Tibial nerve (tissue), 4 donors: ENCODE measurements at regions not wholly inside any gene's neighbourhood (a gene's known extent, or its start where the extent isn't known, plus 50 kb on each side); places are given as distances from the start of the nearest gene placed in this dataset.
A peak's percentile ranks its signal among the peaks of the same experiment; 100 is the strongest.

ENCODE experiments used
- DNase-seq, 2 donors: peaks; one replicate each; pipeline ENCODE4 v3.0.0-alpha.2; 2019; ENCODE audit warnings: low spot score in 2 of 2
- H3K27ac ChIP-seq, 4 donors: fragments of 200-600 bp; sonication (generic) in 3 of 4; one replicate each; pipeline ENCODE4 v1.5.1; 2017 to 2019; ENCODE audit warnings: mild to moderate bottlenecking in 1 of 4
- H3K27me3 ChIP-seq, 2 donors: fragments of 200-600 bp; sonication (generic) in 1 of 2; one replicate each; pipeline versions ENCODE4 v1.5.1 to v1.6.0; 2017 to 2019
- H3K36me3 ChIP-seq, 3 donors: fragments of 200-600 bp; sonication (generic); one replicate each; pipeline ENCODE4 v1.5.1; 2018 to 2019
- H3K4me1 ChIP-seq, 4 donors: fragments of 200-600 bp; sonication (generic) in 3 of 4; one replicate each; pipeline ENCODE4 v1.5.1; 2017 to 2019
- H3K4me3 ChIP-seq, 4 donors: fragments of 200-600 bp; sonication (generic) in 3 of 4; one replicate each; pipeline ENCODE4 v1.5.1; 2017 to 2019; ENCODE audit warnings: mild to moderate bottlenecking in 1 of 4, moderate library complexity in 1 of 4
- H3K9me3 ChIP-seq, 4 donors: fragments of 200-600 bp; sonication (generic) in 3 of 4; one replicate each; pipeline ENCODE4 v1.5.1; 2017 to 2019
- EP300 ChIP-seq, 2 donors: sonication (generic); formaldehyde crosslinking; IDR thresholded peaks; one replicate each; pipeline ENCODE4 v1.6.1; 2017; ENCODE audit warnings: antibody characterized with exemption in 2 of 2, mild to moderate bottlenecking in 1 of 2
- POLR2A ChIP-seq, 2 donors: fragments of 450-650 bp; IDR thresholded peaks; one replicate each; pipeline ENCODE4 v1.6.1; 2017; ENCODE audit warnings: antibody characterized with exemption in 2 of 2, mild to moderate bottlenecking in 2 of 2, moderate library complexity in 2 of 2
- WGBS, 2 donors: methylation state at CpG; one replicate each; pipeline ENCODE4 v1.1.5; 2018; 5-methylcytosine and 5-hydroxymethylcytosine counted together
- TF ChIP-seq, protein P1 (sequence below), 5 experiments: fragments of 200-600 bp in 3 of 5; fragments of 450-650 bp in 2 of 5; sonication (generic) in 3 of 5; IDR thresholded peaks; one replicate each; pipeline ENCODE4 v1.5.1; 2016 to 2019; ENCODE audit warnings: antibody characterized with exemption in 5 of 5, mild to moderate bottlenecking in 3 of 5, moderate library complexity in 2 of 5

DNA sequence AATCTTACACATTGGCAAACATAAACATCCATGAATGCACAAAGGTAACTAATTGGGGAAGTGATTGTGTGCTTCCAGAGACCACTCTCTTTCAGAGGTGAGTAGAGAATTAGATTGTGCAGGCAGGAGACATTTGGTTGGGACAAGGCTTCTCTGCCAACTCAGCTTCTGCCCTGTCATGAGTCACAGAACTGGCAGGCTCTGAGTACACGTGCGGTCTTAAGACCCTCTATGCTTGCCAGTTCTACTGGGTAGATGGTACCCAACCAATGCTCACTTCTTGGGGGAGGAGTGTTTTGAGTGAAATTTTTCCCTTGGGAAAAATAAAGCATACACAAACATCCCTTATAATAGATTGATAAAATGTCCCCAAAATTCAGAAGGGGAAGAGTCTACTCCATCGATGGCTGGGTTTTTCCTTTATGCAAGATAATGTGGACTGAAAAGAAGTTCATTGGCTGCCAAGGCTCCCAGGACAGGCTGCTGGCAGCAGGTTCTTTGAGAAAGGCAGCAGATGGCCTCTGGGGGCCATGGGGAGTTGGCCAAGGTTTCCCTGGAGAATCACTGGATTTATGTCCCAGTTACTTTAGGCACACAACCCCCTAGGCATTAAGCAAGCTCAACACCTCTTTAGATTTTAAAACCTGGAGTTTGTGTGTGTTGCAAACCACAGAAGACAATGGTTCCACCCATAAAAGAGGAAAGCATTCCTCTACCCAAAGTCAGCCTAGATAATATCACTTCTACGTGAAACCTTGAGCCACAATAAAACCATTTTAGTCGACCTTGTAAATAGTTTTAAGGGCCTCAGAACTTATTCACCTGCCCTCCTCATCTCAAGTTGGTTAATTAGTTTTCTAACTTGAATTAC lies 417.0 kb downstream of the TXNL1 start:
- TF ChIP-seq POLR2A (IDR thresholded peaks at IDR 0.05) = no peak
- TF ChIP-seq, protein P1, sequence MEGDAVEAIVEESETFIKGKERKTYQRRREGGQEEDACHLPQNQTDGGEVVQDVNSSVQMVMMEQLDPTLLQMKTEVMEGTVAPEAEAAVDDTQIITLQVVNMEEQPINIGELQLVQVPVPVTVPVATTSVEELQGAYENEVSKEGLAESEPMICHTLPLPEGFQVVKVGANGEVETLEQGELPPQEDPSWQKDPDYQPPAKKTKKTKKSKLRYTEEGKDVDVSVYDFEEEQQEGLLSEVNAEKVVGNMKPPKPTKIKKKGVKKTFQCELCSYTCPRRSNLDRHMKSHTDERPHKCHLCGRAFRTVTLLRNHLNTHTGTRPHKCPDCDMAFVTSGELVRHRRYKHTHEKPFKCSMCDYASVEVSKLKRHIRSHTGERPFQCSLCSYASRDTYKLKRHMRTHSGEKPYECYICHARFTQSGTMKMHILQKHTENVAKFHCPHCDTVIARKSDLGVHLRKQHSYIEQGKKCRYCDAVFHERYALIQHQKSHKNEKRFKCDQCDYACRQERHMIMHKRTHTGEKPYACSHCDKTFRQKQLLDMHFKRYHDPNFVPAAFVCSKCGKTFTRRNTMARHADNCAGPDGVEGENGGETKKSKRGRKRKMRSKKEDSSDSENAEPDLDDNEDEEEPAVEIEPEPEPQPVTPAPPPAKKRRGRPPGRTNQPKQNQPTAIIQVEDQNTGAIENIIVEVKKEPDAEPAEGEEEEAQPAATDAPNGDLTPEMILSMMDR (IDR thresholded peaks at IDR 0.05) = no peak
- TF ChIP-seq EP300 (IDR thresholded peaks at IDR 0.05) = no peak

GRCh38 chr18:56217406-56217805 lies 421.0 kb downstream of the TXNL1 start:
- H3K4me1 ChIP-seq = no peaks in the 10 kb centered on the region
- H3K27ac ChIP-seq = no peak overlapping the region
- H3K27me3 ChIP-seq = no peaks in the 10 kb centered on the region
- no peaks in the 10 kb centered on the region for H3K36me3 ChIP-seq
- no peaks in the 10 kb centered on the region for H3K9me3 ChIP-seq
- WGBS, 2 donors = 92 to 94% methylated on average over 1 of the region's 1 CpG
- no peak for TF ChIP-seq EP300 (IDR thresholded peaks at IDR 0.05)
- no peak for TF ChIP-seq POLR2A (IDR thresholded peaks at IDR 0.05)
- TF ChIP-seq, protein P1 (IDR thresholded peaks at IDR 0.05) = no peak
- DNase-seq = no peak
- no peak overlapping the region for H3K4me3 ChIP-seq

More for the DNA sequence above, 417.0 kb downstream of the TXNL1 start:
- Histone ChIP-seq H3K9me3 (no peaks in the 10 kb centered on the region), H3K36me3 (no peaks in the 10 kb centered on the region), H3K4me1 (no peaks in the 10 kb centered on the region), H3K27ac (no peak overlapping the region), H3K4me3 (no peak overlapping the region), H3K27me3 (no peaks in the 10 kb centered on the region)
- WGBS, 2 donors = 74% methylated on average over 5 of the region's 5 CpGs
- no peak for DNase-seq

GRCh38 chr18:56214706-56215105 lies 423.7 kb downstream of the TXNL1 start:
- H3K4me3 ChIP-seq = no peak overlapping the region
- H3K4me1 ChIP-seq = no peaks in the 10 kb centered on the region
- no peak overlapping the region for H3K27ac ChIP-seq
- WGBS, 2 donors = 55% methylated on average over 1 of the region's 1 CpG
- TF ChIP-seq POLR2A (IDR thresholded peaks at IDR 0.05) (no peak), EP300 (IDR thresholded peaks at IDR 0.05) (no peak)
- TF ChIP-seq, protein P1 (IDR thresholded peaks at IDR 0.05) = no peak
- no peaks in the 10 kb centered on the region for H3K36me3 ChIP-seq
- no peaks in the 10 kb centered on the region for H3K27me3 ChIP-seq
- DNase-seq = no peak
- no peaks in the 10 kb centered on the region for H3K9me3 ChIP-seq

DNA sequence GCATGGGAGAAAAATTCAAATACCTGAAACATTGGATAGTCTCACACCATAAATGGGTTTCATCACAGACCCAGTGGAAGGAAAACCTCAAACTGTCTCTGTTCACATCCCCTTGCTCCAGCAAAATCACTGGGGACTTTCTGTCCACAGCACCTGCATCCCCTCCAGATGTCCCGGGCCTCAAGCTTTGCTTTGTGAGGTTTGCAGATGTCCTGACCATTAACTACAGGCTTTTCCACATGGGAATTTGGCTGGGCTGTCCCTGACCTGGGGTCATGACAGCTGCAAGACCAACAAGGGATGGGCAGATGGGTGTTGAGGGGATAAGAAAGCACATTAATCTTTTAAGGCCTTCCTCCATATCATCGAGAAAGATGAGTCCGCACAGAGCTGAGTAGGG lies 427.9 kb downstream of the TXNL1 start:
- Histone ChIP-seq H3K27me3 (no peaks in the 10 kb centered on the region), H3K4me3 (no peak overlapping the region), H3K27ac (no peak overlapping the region), H3K36me3 (no peaks in the 10 kb centered on the region), H3K4me1 (no peaks in the 10 kb centered on the region), H3K9me3 (no peaks in the 10 kb centered on the region)
- WGBS, 2 donors = 65 to 75% methylated on average over 3 of the region's 3 CpGs
- peak in 1 of 2 donors; percentile 16 for DNase-seq
- TF ChIP-seq POLR2A (IDR thresholded peaks at IDR 0.05) = no peak
- TF ChIP-seq, protein P1 (IDR thresholded peaks at IDR 0.05) = no peak
- no peak for TF ChIP-seq EP300 (IDR thresholded peaks at IDR 0.05)

DNA sequence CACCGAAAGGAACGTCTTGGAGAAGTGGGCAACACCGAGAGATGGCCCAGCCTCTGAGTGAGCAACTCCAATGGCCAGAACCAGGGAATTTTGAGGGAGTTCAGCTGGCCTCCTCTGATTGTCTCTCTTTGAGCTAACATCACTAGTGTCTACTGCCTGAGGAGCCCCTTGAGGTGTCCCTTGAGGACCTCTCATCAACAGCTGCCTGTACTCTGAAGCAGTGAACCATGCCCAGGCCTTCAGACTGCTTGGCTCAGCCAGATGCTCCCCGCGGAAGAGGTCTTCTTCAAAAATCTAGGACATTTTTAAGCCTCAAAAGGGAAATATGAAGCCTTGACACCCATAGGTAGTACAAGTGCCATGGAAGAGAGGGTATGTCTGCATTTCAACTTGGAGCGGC lies 430.4 kb downstream of the TXNL1 start:
- H3K36me3 ChIP-seq = no peaks in the 10 kb centered on the region
- 98 to 99% methylated on average over 6 of the region's 6 CpGs for WGBS, 2 donors
- H3K9me3 ChIP-seq = peaks cover 0 to 16% (median 2%) of the 10 kb centered on the region in 4 donors

More for the DNA sequence above, 430.4 kb downstream of the TXNL1 start:
- no peak for TF ChIP-seq POLR2A (IDR thresholded peaks at IDR 0.05)
- TF ChIP-seq EP300 (IDR thresholded peaks at IDR 0.05) = no peak
- TF ChIP-seq, protein P1 (IDR thresholded peaks at IDR 0.05) = no peak
- DNase-seq = no peak
- no peaks in the 10 kb centered on the region for H3K27me3 ChIP-seq
- H3K4me1 ChIP-seq = no peaks in the 10 kb centered on the region
- no peak overlapping the region for H3K27ac ChIP-seq
- no peak overlapping the region for H3K4me3 ChIP-seq
